ENCODE measurements at regions not wholly inside any gene's neighbourhood (a gene's known extent, or its start where the extent isn't known, plus 50 kb on each side); places are given as distances from the start of the nearest gene placed in this dataset.
A peak's percentile ranks its signal among the peaks of the same experiment; 100 is the strongest.
"Not testable (repeated sequence)": the region's sequence is repeated elsewhere in the genome, so short reads cannot be mapped to it uniquely, and the experiment has no call there.

- H3K9me3 ChIP-seq (ENCODE audit: control extremely low read depth in 1 of 5, control insufficient read depth in 4 of 5, insufficient read depth in 2 of 5, low read depth in 1 of 5, low read length in 4 of 5); CTCF ChIA-PET; H3K36me3 ChIP-seq (ENCODE audit: control insufficient read depth in 4 of 4, insufficient read depth in 4 of 4, low read length in 3 of 4); H3K27ac ChIP-seq (ENCODE audit: insufficient read depth in 1 of 2, low read depth in 1 of 2, low read length in 2 of 2, poor library complexity in 1 of 2, severe bottlenecking in 2 of 2); H3K27me3 ChIP-seq (replicated peaks in 2 of 5; ENCODE audit: control insufficient read depth in 4 of 5, insufficient read depth in 5 of 5, low read length in 4 of 5); DNase-seq; H3K4me3 ChIP-seq (ENCODE audit: control insufficient read depth in 1 of 7, extremely low read depth in 1 of 7, insufficient read depth in 4 of 7, low read depth in 2 of 7, low read length in 6 of 7); H3K4me1 ChIP-seq (ENCODE audit: control extremely low read depth in 1 of 4, control insufficient read depth in 4 of 4, insufficient read depth in 4 of 4, low read length in 3 of 4); POLR2A ChIA-PET: not testable (repeated sequence)
- WGBS (ENCODE audit: insufficient coverage) = 95% methylated on average over 5 of the region's 5 CpGs
Observed at GRCh38 chr2:87683961-87684360, 63.9 kb upstream of the PLGLB2 start.

GRCh38 chr2:87685558-87685957, 62.3 kb upstream of the PLGLB2 start:
- H3K36me3 ChIP-seq (ENCODE audit: control insufficient read depth in 4 of 4, insufficient read depth in 4 of 4, low read length in 3 of 4); H3K27me3 ChIP-seq (replicated peaks in 2 of 5; ENCODE audit: control insufficient read depth in 4 of 5, insufficient read depth in 5 of 5, low read length in 4 of 5); POLR2A ChIA-PET; H3K27ac ChIP-seq (ENCODE audit: insufficient read depth in 1 of 2, low read depth in 1 of 2, low read length in 2 of 2, poor library complexity in 1 of 2, severe bottlenecking in 2 of 2); H3K4me1 ChIP-seq (ENCODE audit: control extremely low read depth in 1 of 4, control insufficient read depth in 4 of 4, insufficient read depth in 4 of 4, low read length in 3 of 4); DNase-seq; H3K4me3 ChIP-seq (ENCODE audit: control insufficient read depth in 1 of 7, extremely low read depth in 1 of 7, insufficient read depth in 4 of 7, low read depth in 2 of 7, low read length in 6 of 7); H3K9me3 ChIP-seq (ENCODE audit: control extremely low read depth in 1 of 5, control insufficient read depth in 4 of 5, insufficient read depth in 2 of 5, low read depth in 1 of 5, low read length in 4 of 5); CTCF ChIA-PET: not testable (repeated sequence)
- WGBS (ENCODE audit: insufficient coverage) = 94% methylated on average over 4 of the region's 11 CpGs

DNA sequence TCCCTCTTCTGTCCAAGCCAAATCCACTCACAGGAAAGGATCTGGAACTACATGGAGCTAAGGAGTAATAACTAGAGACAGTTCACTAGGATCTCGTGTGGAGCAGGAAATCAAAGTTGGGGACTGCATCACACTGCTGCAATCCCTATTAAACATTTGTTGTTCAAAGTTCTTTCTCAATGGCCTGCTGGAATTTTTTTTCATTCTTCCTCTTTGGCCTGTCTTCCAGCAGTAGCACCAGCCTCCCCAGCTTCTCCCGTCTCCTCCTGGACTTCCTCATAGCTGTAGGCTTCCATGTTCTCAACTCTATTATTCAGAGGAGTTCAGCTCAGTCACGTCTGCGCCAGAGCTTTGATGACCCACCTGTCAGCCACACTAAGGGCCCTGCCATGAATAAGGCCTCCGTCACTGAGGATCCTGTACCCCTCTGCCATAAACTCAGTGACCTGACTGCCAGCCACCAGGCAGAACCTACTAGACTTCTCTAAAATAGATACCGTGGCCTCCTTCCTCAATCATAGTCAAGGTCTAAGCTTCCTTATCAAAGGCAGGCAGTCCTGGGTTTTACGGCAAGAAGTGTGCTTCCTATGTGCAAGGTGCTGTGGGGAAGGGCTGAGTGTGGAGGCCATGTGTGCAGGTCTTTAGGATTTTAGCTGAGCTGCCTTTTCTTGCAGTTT, 60.9 kb upstream of the PLGLB2 start:
- WGBS (ENCODE audit: insufficient coverage) = no CpG with 5 or more reads among the region's 7 CpGs
- H3K4me3 ChIP-seq (ENCODE audit: control insufficient read depth in 1 of 7, extremely low read depth in 1 of 7, insufficient read depth in 4 of 7, low read depth in 2 of 7, low read length in 6 of 7); DNase-seq; POLR2A ChIA-PET; CTCF ChIA-PET; H3K4me1 ChIP-seq (ENCODE audit: control extremely low read depth in 1 of 4, control insufficient read depth in 4 of 4, insufficient read depth in 4 of 4, low read length in 3 of 4); H3K27me3 ChIP-seq (replicated peaks in 2 of 5; ENCODE audit: control insufficient read depth in 4 of 5, insufficient read depth in 5 of 5, low read length in 4 of 5); H3K9me3 ChIP-seq (ENCODE audit: control extremely low read depth in 1 of 5, control insufficient read depth in 4 of 5, insufficient read depth in 2 of 5, low read depth in 1 of 5, low read length in 4 of 5); H3K36me3 ChIP-seq (ENCODE audit: control insufficient read depth in 4 of 4, insufficient read depth in 4 of 4, low read length in 3 of 4); H3K27ac ChIP-seq (ENCODE audit: insufficient read depth in 1 of 2, low read depth in 1 of 2, low read length in 2 of 2, poor library complexity in 1 of 2, severe bottlenecking in 2 of 2): not testable (repeated sequence)

GRCh38 chr2:87687550-87688270, 60.2 kb upstream of the PLGLB2 start:
- 10% methylated on average over 1 of the region's 7 CpGs for WGBS (ENCODE audit: insufficient coverage)

GRCh38 chr2:87691899-87692592, 55.8 kb upstream of the PLGLB2 start:
- H3K27me3 ChIP-seq (replicated peaks in 2 of 5; ENCODE audit: control insufficient read depth in 4 of 5, insufficient read depth in 5 of 5, low read length in 4 of 5); H3K4me1 ChIP-seq (ENCODE audit: control extremely low read depth in 1 of 4, control insufficient read depth in 4 of 4, insufficient read depth in 4 of 4, low read length in 3 of 4); H3K4me3 ChIP-seq (ENCODE audit: control insufficient read depth in 1 of 7, extremely low read depth in 1 of 7, insufficient read depth in 4 of 7, low read depth in 2 of 7, low read length in 6 of 7); POLR2A ChIA-PET; CTCF ChIA-PET; H3K27ac ChIP-seq (ENCODE audit: insufficient read depth in 1 of 2, low read depth in 1 of 2, low read length in 2 of 2, poor library complexity in 1 of 2, severe bottlenecking in 2 of 2); H3K9me3 ChIP-seq (ENCODE audit: control extremely low read depth in 1 of 5, control insufficient read depth in 4 of 5, insufficient read depth in 2 of 5, low read depth in 1 of 5, low read length in 4 of 5); DNase-seq; H3K36me3 ChIP-seq (ENCODE audit: control insufficient read depth in 4 of 4, insufficient read depth in 4 of 4, low read length in 3 of 4): not testable (repeated sequence)
- no CpG with 5 or more reads among the region's 1 CpG for WGBS (ENCODE audit: insufficient coverage)

More at GRCh38 chr2:87687550-87688270, 60.2 kb upstream of the PLGLB2 start:
- CTCF ChIA-PET; H3K27me3 ChIP-seq (replicated peaks in 2 of 5; ENCODE audit: control insufficient read depth in 4 of 5, insufficient read depth in 5 of 5, low read length in 4 of 5); H3K36me3 ChIP-seq (ENCODE audit: control insufficient read depth in 4 of 4, insufficient read depth in 4 of 4, low read length in 3 of 4); H3K4me1 ChIP-seq (ENCODE audit: control extremely low read depth in 1 of 4, control insufficient read depth in 4 of 4, insufficient read depth in 4 of 4, low read length in 3 of 4); H3K9me3 ChIP-seq (ENCODE audit: control extremely low read depth in 1 of 5, control insufficient read depth in 4 of 5, insufficient read depth in 2 of 5, low read depth in 1 of 5, low read length in 4 of 5); H3K4me3 ChIP-seq (ENCODE audit: control insufficient read depth in 1 of 7, extremely low read depth in 1 of 7, insufficient read depth in 4 of 7, low read depth in 2 of 7, low read length in 6 of 7); H3K27ac ChIP-seq (ENCODE audit: insufficient read depth in 1 of 2, low read depth in 1 of 2, low read length in 2 of 2, poor library complexity in 1 of 2, severe bottlenecking in 2 of 2); POLR2A ChIA-PET: not testable (repeated sequence)
- peak in 2 of 3 donors; percentile 0 to 6 for DNase-seq

DNA sequence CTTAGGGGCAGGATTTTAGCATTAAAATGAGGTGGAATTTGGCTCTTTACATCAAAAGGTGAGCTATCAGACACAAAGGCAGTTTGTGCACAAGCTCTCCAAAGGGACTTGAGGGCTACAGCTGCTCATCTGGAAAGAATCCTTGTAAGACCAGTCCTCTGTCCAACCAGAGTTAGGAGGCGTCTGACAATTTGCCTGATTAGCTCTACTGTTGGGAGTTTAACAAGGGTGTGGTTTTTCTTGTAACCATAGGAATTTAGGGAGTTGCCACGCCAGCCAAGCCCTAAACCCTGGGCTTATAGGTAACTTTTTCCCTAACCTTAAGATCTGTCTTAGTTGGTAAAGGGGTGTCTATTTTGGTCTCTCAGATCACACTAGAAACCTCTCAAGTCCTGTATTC, 55.0 kb upstream of the PLGLB2 start:
- DNase-seq, CTCF ChIA-PET: not testable (repeated sequence)

DNA sequence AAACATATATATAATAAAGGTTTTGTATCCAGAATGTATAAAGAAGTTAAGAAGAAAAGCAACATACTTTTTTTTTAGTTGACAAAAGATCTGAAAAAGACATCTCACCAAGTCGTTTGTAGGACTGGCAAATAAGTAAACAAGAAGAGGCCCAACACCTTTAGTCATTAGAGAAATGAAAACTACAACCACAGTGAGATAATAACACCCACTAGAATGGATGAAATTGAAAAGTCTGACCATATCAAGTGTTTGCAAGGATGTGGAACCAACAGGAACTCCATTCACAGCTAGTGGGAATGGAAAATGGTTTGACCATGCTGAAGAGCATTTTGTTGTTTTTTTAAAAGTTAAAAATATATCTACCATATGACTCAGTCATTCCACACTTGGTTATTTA, 54.0 kb upstream of the PLGLB2 start:
- DNase-seq; H3K4me1 ChIP-seq (ENCODE audit: control extremely low read depth in 1 of 4, control insufficient read depth in 4 of 4, insufficient read depth in 4 of 4, low read length in 3 of 4); H3K36me3 ChIP-seq (ENCODE audit: control insufficient read depth in 4 of 4, insufficient read depth in 4 of 4, low read length in 3 of 4); H3K27me3 ChIP-seq (replicated peaks in 2 of 5; ENCODE audit: control insufficient read depth in 4 of 5, insufficient read depth in 5 of 5, low read length in 4 of 5); H3K4me3 ChIP-seq (ENCODE audit: control insufficient read depth in 1 of 7, extremely low read depth in 1 of 7, insufficient read depth in 4 of 7, low read depth in 2 of 7, low read length in 6 of 7); H3K27ac ChIP-seq (ENCODE audit: insufficient read depth in 1 of 2, low read depth in 1 of 2, low read length in 2 of 2, poor library complexity in 1 of 2, severe bottlenecking in 2 of 2); H3K9me3 ChIP-seq (ENCODE audit: control extremely low read depth in 1 of 5, control insufficient read depth in 4 of 5, insufficient read depth in 2 of 5, low read depth in 1 of 5, low read length in 4 of 5); CTCF ChIA-PET; POLR2A ChIA-PET: not testable (repeated sequence)
- no CpG with 5 or more reads among the region's 1 CpG for WGBS (ENCODE audit: insufficient coverage)

More for the DNA sequence above, 55.0 kb upstream of the PLGLB2 start:
- H3K4me3 ChIP-seq (ENCODE audit: control insufficient read depth in 1 of 7, extremely low read depth in 1 of 7, insufficient read depth in 4 of 7, low read depth in 2 of 7, low read length in 6 of 7); H3K36me3 ChIP-seq (ENCODE audit: control insufficient read depth in 4 of 4, insufficient read depth in 4 of 4, low read length in 3 of 4); POLR2A ChIA-PET; H3K27me3 ChIP-seq (replicated peaks in 2 of 5; ENCODE audit: control insufficient read depth in 4 of 5, insufficient read depth in 5 of 5, low read length in 4 of 5); H3K4me1 ChIP-seq (ENCODE audit: control extremely low read depth in 1 of 4, control insufficient read depth in 4 of 4, insufficient read depth in 4 of 4, low read length in 3 of 4); H3K9me3 ChIP-seq (ENCODE audit: control extremely low read depth in 1 of 5, control insufficient read depth in 4 of 5, insufficient read depth in 2 of 5, low read depth in 1 of 5, low read length in 4 of 5); H3K27ac ChIP-seq (ENCODE audit: insufficient read depth in 1 of 2, low read depth in 1 of 2, low read length in 2 of 2, poor library complexity in 1 of 2, severe bottlenecking in 2 of 2): not testable (repeated sequence)
- no CpG with 5 or more reads among the region's 2 CpGs for WGBS (ENCODE audit: insufficient coverage)
